ENCODE measurements at regions not wholly inside any gene's neighbourhood (a gene's known extent, or its start where the extent isn't known, plus 50 kb on each side); places are given as distances from the start of the nearest gene placed in this dataset.

GRCh38 chr2:129381789-129382188 is 597.7 kb upstream of the RAB6C start:
- Histone ChIP-seq H3F3A (ENCODE audit: low read length, unreplicated experiment) (no peaks in the 10 kb centered on the region), H3K9ac (ENCODE audit: low read length) (no peak overlapping the region), H4K20me1 (ENCODE audit: low read length) (no peaks in the 10 kb centered on the region), H3K4me3 (ENCODE audit: low read length) (no peak overlapping the region), H3K79me2 (ENCODE audit: low read length) (no peaks in the 10 kb centered on the region), H3K9me3 (ENCODE audit: low read length) (no peaks in the 10 kb centered on the region), H3K36me3 (ENCODE audit: low read depth, low read length) (no peaks in the 10 kb centered on the region), H3K27me3 (ENCODE audit: low read length) (no peaks in the 10 kb centered on the region), H3K4me1 (ENCODE audit: insufficient read depth, low read length) (no peaks in the 10 kb centered on the region), H3K4me2 (ENCODE audit: low read length) (no peak overlapping the region), H3K27ac (ENCODE audit: low read length) (no peak overlapping the region), H3K9me2 (replicated peaks; ENCODE audit: low read length) (no peaks in the 10 kb centered on the region), H2AFZ (ENCODE audit: low read length) (no peak overlapping the region)
- intact Hi-C loops (cut with micrococcal nuclease) = no loop called here
- ATAC-seq (no peak), DNase-seq (no peak)
- ChIA-PET POLR2A (ENCODE audit: unreplicated experiment) (no interaction called here), CTCF (no interaction called here)
- BruUV-seq (replicated peaks) = no TSS peak
- TF ChIP-seq EZH2 (IDR thresholded peaks at IDR 0.05; ENCODE audit: low read length, unreplicated experiment) = no peak
- no peak for TF ChIP-seq EZH2phosphoT487 (IDR thresholded peaks at IDR 0.05; ENCODE audit: borderline replicate concordance, low read length)
- TF ChIP-seq, protein P1, sequence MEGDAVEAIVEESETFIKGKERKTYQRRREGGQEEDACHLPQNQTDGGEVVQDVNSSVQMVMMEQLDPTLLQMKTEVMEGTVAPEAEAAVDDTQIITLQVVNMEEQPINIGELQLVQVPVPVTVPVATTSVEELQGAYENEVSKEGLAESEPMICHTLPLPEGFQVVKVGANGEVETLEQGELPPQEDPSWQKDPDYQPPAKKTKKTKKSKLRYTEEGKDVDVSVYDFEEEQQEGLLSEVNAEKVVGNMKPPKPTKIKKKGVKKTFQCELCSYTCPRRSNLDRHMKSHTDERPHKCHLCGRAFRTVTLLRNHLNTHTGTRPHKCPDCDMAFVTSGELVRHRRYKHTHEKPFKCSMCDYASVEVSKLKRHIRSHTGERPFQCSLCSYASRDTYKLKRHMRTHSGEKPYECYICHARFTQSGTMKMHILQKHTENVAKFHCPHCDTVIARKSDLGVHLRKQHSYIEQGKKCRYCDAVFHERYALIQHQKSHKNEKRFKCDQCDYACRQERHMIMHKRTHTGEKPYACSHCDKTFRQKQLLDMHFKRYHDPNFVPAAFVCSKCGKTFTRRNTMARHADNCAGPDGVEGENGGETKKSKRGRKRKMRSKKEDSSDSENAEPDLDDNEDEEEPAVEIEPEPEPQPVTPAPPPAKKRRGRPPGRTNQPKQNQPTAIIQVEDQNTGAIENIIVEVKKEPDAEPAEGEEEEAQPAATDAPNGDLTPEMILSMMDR (conservative IDR thresholded peaks at IDR 0.05; ENCODE audit: low read depth, low read length) = no peak

- no TSS peak for BruUV-seq (replicated peaks)
- Histone ChIP-seq H3K4me1 (ENCODE audit: insufficient read depth, low read length) (no peaks in the 10 kb centered on the region), H3K79me2 (ENCODE audit: low read length) (no peaks in the 10 kb centered on the region), H3K27ac (ENCODE audit: low read length) (no peak overlapping the region), H3K9me2 (replicated peaks; ENCODE audit: low read length) (no peaks in the 10 kb centered on the region), H3K4me2 (ENCODE audit: low read length) (no peak overlapping the region), H3K9ac (ENCODE audit: low read length) (no peak overlapping the region), H2AFZ (ENCODE audit: low read length) (no peak overlapping the region), H3K36me3 (ENCODE audit: low read depth, low read length) (no peaks in the 10 kb centered on the region), H3K27me3 (ENCODE audit: low read length) (no peaks in the 10 kb centered on the region), H3K9me3 (ENCODE audit: low read length) (0 out of 2 replicates have a peak, but pooled peaks cover 5% of the 10 kb centered on the region), H4K20me1 (ENCODE audit: low read length) (no peaks in the 10 kb centered on the region), H3F3A (ENCODE audit: low read length, unreplicated experiment) (no peaks in the 10 kb centered on the region), H3K4me3 (ENCODE audit: low read length) (no peak overlapping the region)
- CTCF ChIA-PET = no interaction called here
- POLR2A ChIA-PET (ENCODE audit: unreplicated experiment) = no interaction called here
- TF ChIP-seq, protein P1 (conservative IDR thresholded peaks at IDR 0.05; ENCODE audit: low read depth, low read length) = no peak
- TF ChIP-seq EZH2phosphoT487 (IDR thresholded peaks at IDR 0.05; ENCODE audit: borderline replicate concordance, low read length) (no peak), EZH2 (IDR thresholded peaks at IDR 0.05; ENCODE audit: low read length, unreplicated experiment) (no peak)
- intact Hi-C loops (cut with micrococcal nuclease) = no loop called here
- DNase-seq (no peak), ATAC-seq (no peak)
Observed at GRCh38 chr2:129388870-129389269, 590.6 kb upstream of the RAB6C start.

DNA sequence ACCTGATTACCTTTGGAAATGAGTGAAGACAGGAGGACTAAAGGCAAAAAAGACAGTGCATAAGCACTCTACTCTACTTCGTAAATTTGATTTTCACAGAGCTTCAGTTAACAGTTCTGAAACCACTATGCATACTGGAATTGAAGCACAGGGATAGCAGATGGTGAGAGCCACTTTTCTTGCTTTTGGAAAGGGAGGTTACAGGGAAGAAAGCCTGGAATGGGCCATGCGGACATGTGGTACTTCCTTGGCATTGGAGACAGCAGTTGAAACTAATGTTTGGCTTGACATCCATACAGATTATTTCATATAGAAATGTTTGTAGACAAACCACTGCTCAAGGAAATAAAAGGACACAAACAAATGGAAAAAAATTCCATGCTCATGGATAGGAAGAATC is 585.6 kb upstream of the RAB6C start:
- Histone ChIP-seq H3K4me1 (ENCODE audit: insufficient read depth, low read length) (no peaks in the 10 kb centered on the region), H3K27ac (ENCODE audit: low read length) (no peak overlapping the region), H3K27me3 (ENCODE audit: low read length) (no peaks in the 10 kb centered on the region), H2AFZ (ENCODE audit: low read length) (no peak overlapping the region), H4K20me1 (ENCODE audit: low read length) (no peaks in the 10 kb centered on the region), H3F3A (ENCODE audit: low read length, unreplicated experiment) (no peaks in the 10 kb centered on the region), H3K36me3 (ENCODE audit: low read depth, low read length) (no peaks in the 10 kb centered on the region), H3K4me2 (ENCODE audit: low read length) (no peak overlapping the region), H3K79me2 (ENCODE audit: low read length) (no peaks in the 10 kb centered on the region), H3K9me2 (replicated peaks; ENCODE audit: low read length) (no peaks in the 10 kb centered on the region), H3K9ac (ENCODE audit: low read length) (no peak overlapping the region), H3K9me3 (ENCODE audit: low read length) (0 out of 2 replicates have a peak, but pooled peaks cover 5% of the 10 kb centered on the region), H3K4me3 (ENCODE audit: low read length) (no peak overlapping the region)
- ChIA-PET POLR2A (ENCODE audit: unreplicated experiment) (no interaction called here), CTCF (no interaction called here)
- no TSS peak for BruUV-seq (replicated peaks)
- DNase-seq = no peak
- intact Hi-C loops (cut with micrococcal nuclease) = no loop called here
- ATAC-seq = no peak
- TF ChIP-seq, protein P1 (conservative IDR thresholded peaks at IDR 0.05; ENCODE audit: low read depth, low read length) = no peak
- no peak for TF ChIP-seq EZH2phosphoT487 (IDR thresholded peaks at IDR 0.05; ENCODE audit: borderline replicate concordance, low read length)
- TF ChIP-seq EZH2 (IDR thresholded peaks at IDR 0.05; ENCODE audit: low read length, unreplicated experiment) = no peak
